ENCODE measurements at regions not wholly inside any gene's neighbourhood (a gene's known extent, or its start where the extent isn't known, plus 50 kb on each side); places are given as distances from the start of the nearest gene placed in this dataset.

- TF ChIP-seq CTCF (IDR thresholded peaks at IDR 0.05) (no peak), POLR2A (IDR thresholded peaks at IDR 0.05) (no peak)
Measured at GRCh38 chr5:58236498-58236897, 223.4 kb downstream of the PLK2 start.

Data from breast epithelium (tissue), 3 donors.